GM19023 (cell line): ENCODE measurements at regions not wholly inside any gene's neighbourhood (a gene's known extent, or its start where the extent isn't known, plus 50 kb on each side); places are given as distances from the start of the nearest gene placed in this dataset.
"Not testable (repeated sequence)": the region's sequence is repeated elsewhere in the genome, so short reads cannot be mapped to it uniquely, and the experiment has no call there.

ENCODE experiments used
- ATAC-seq: cut with Tn5 transposase; IDR thresholded peaks from one replicate; pipeline ENCODE4 v1.9.1; 2021; ENCODE audit warnings: mild to moderate bottlenecking, moderate library complexity; ENCODE audit not compliant: unreplicated experiment

DNA sequence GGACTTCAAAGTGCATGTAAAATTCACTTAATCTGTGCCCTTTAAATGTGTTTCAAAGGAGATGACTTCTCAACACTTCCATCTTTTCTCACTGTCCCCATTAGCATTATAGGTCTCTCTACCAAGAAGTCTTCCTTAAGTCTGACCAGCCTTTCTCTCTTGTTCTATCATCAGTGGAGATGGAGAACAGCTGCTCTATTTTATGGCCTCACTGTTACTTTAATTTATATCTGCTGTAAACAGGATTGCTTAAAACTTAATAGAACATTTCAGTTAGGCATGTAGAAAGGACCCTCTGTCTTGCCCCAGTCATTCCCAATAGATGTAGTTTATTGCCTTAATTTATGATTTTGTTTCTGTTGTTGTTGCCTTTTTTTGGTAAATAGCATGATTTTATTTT lies 86.0 kb upstream of the CDC42EP3 start:
- ATAC-seq, result not testable (repeated sequence)

DNA sequence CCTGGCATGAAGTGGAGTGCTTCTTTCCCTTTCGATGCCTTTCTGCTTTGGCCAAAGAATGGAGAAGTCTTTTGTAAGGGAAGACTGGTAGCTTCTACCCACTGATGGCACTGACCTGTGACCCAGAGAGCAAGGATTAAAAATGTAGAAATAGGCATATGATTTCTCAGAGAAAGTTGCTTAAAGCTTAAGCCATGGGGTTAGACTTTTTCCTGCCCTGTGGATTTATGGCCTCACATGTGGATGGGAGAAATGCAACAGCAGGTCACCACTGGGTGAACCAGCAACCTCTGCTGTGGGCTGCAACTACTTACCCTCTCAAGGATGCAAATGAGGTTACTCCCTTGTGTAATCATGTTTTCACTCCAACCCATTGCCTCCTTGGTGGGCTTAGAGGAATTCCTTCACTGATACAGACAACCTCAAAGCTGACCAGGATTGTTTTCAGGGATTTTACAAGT lies 86.7 kb upstream of the CDC42EP3 start:
- not testable (repeated sequence) for ATAC-seq

GRCh38 chr2:37759989-37760388 lies 88.5 kb upstream of the CDC42EP3 start:
- ATAC-seq, result not testable (repeated sequence)

- ATAC-seq, result no peak
Observed at GRCh38 chr2:37760471-37760870, 89.0 kb upstream of the CDC42EP3 start.

DNA sequence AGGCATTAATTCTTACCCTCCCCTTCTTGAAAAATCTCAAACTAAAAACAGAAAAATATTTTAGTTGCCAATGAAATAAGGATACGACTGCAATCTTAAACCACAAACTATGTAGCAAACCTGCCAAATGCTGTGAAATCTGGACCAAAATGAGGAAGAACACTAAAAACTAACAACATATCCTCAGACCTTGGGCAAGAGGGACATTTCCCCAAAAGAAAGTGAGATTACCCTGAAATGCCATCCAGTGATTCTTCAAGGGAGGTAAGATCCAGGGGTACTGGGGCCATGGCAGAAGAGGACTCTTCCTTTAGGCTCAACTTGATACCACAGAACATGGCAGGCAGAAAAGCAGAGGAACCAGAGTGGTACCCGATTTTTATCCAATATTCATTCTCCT lies 90.8 kb upstream of the CDC42EP3 start:
- ATAC-seq, result not testable (repeated sequence)

GRCh38 chr2:37764739-37765138 lies 93.3 kb upstream of the CDC42EP3 start:
- ATAC-seq, result no peak

DNA sequence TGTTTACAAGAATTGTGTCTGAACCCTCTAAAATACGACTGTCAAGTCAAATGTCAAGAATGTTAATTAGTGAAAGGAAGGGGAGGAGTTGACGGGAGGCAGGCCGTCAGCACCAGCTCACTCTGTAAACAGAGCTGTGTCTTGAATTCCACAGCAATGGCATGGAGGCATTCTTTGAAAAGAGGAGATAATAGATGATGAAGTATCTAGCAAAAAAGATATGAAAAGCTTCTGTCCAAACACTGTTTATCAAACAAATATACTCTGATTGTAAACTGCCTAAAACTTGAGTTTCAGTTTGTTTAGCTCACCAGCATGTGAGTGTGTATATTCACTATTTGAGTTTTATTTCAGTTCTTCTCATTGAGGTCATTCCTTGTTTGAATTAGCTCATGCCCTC lies 94.7 kb upstream of the CDC42EP3 start:
- no peak for ATAC-seq

DNA sequence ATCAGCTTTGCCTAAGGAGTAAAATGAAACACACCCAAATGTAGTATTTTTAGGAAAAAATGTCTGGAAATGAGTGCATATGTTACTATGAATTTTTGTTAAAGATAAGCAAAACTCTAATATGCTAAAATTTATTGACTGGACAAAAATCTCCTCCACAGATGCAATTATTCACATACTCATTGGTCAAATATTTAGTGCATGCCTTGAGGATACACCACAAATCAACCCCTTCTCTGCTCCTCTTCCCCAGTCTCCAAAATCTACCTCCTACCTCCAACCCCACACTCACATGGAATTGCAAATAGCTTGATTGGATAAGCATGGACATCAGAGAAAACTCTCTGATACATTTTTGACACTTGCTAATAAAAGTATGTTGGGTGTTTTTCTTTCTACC lies 95.6 kb upstream of the CDC42EP3 start:
- no peak for ATAC-seq

DNA sequence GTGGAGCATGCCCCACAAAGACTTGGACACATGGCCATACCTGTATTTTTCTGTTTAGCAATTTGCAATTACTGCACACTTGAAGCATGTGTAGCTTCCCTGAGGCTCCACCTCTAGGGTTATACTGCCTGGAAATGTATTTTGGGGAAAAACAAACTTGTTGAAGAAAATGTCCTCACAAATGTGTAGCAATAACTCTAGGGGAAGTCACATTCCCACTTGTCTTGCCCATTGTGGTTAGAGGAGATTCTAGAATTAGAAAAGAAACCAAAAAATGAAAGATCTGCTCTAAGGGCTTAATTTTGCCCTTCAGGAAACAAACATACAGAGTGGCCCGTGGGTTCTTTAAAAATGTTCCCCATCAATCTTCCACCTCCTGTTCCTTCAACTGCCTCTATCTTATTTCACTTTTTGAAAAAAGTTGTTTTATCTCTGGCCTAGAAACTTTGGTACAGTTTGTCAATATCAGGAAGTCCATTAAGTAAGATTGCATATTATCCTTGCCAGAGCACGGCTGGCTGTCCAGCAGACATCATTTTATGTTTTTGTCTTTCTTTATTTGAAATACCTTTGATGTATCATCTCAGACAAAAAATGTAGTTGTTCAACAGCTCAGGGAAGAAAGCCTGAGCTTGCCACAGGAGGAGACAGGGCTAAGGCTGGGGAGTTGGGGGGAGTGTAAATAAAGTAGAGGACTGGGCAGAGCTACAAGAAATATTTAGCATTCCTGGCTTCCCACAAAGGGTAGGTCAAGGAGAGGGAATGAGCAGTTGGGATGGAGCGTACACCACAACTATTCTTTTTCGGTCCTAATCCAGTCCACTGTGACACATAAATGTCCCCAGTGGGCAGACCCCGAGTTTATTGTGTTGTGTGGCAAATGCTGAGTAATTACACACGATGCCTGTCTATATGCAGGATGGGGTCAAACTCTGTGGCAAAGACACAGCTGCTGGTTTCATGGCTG lies 96.8 kb upstream of the CDC42EP3 start:
- no peak for ATAC-seq

DNA sequence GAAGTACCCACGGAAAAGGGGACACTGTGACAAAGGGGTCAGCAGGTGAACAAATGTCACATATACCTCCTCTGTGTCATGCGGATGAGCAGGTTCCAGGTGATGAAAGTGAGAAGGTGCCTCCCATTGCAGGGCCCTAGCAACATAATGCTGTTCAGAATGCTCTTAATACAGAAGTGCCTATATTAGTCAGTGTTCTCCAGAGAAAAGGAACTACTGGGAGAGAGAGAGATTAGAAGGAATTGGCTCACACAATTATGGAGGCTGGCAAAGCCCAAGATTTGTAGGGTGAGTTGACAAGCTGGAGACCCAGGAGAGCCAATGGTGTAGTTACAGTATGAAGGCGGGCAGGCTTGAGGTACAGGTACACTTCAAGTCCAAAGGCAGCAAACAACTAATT lies 98.1 kb upstream of the CDC42EP3 start:
- ATAC-seq, result no peak

- no peak for ATAC-seq
Observed at GRCh38 chr2:37770797-37771196, 99.4 kb upstream of the CDC42EP3 start.

GRCh38 chr2:37771600-37772088 lies 100.2 kb upstream of the CDC42EP3 start:
- ATAC-seq, result no peak

GRCh38 chr2:37773371-37774130 lies 102.1 kb upstream of the CDC42EP3 start:
- no peak for ATAC-seq

GRCh38 chr2:37774171-37774944 lies 102.9 kb upstream of the CDC42EP3 start:
- not testable (repeated sequence) for ATAC-seq

DNA sequence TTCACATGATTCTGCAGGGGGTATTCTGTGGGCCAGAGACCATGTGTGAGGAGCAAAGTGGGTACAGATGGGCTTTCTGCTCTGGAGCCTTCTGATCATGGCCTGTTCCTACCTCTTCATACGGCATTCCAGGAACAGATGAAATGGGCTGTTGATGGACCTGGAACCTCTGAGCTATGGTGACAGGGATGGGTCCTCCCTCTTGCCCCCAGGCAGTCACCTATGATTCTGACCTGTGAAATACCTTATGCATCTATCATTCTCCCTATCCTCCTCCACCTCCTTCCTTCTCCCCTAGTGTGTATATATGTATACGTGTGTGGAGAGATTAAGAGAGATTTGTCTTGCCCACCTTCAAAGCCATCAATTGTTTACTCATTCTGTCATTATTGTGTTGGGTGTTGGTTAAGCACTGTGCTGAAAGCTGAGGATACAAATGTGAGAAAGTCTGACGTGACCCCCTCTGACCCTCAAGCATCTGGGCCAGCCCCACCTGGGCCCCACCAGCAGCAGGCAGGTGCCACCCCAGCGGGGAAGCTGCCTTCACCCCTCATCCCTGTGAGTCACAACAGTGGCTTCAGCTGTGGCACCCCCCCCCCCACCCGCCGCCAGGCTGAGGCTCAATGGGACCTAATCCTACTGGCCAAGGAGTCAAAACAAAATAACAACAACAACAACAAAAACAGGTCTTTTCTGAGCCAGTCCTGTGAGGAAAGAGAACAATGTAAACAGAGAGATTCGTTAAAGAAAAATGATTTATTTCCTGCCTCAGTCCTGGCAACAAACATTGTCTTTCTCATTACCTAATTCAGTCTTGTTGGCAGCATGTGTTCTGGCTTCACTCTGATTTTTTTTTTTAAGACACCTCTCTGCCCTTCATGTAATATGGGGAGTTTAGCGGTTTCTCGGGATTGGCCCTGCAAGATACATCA lies 103.8 kb upstream of the CDC42EP3 start:
- ATAC-seq, result no peak

GRCh38 chr2:37775908-37776250 lies 104.4 kb upstream of the CDC42EP3 start:
- no peak for ATAC-seq

DNA sequence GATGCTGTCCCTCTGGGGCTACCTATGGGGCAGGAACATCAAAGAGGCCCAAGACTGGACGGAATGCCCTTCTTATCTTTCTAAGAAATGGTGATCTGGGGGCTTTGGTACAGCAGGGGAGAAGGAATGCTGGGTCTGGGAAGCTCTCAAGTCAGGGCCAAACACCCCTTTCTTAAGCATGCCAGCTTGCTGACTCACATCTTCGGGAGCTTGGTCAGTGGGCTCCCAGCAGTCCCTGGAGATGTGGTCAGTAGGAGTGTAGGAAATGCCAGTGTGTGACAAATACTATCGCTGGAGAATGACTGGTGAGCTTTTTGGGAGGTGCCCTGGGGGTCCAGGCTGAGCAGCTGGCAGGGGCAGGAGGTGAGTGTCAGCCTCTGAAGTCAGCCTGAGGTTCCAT lies 105.0 kb upstream of the CDC42EP3 start:
- no peak for ATAC-seq

GRCh38 chr2:37779139-37779538 lies 107.7 kb upstream of the CDC42EP3 start:
- ATAC-seq, result no peak

GRCh38 chr2:37779611-37780386 lies 108.4 kb upstream of the CDC42EP3 start:
- no peak for ATAC-seq
